Fibroblast of the conjunctiva (primary cell): ENCODE measurements at regions not wholly inside any gene's neighbourhood (a gene's known extent, or its start where the extent isn't known, plus 50 kb on each side); places are given as distances from the start of the nearest gene placed in this dataset.

Experiments used
- DNase-seq: peaks from one replicate; pipeline ENCODE4 v3.0.0-alpha.2; 2010; ENCODE audit warnings: low read depth

GRCh38 chr16:82358606-82359221 lies 188.7 kb upstream of the MPHOSPH6 start:
- no peak for DNase-seq

- DNase-seq: no peak
Observed at GRCh38 chr16:82358161-82358560, 188.1 kb upstream of the MPHOSPH6 start.

- no peak for DNase-seq
Observed at GRCh38 chr16:82357237-82357636, 187.2 kb upstream of the MPHOSPH6 start.

- no peak for DNase-seq
Observed at GRCh38 chr16:82350560-82350959, 180.5 kb upstream of the MPHOSPH6 start.

- DNase-seq: no peak
Observed at GRCh38 chr16:82345318-82345717, 175.3 kb upstream of the MPHOSPH6 start.

GRCh38 chr16:82344157-82344556 lies 174.1 kb upstream of the MPHOSPH6 start:
- DNase-seq: no peak

- no peak for DNase-seq
Observed at GRCh38 chr16:82341146-82341669, 171.2 kb upstream of the MPHOSPH6 start.

GRCh38 chr16:82340531-82340930 lies 170.5 kb upstream of the MPHOSPH6 start:
- no peak for DNase-seq

- no peak for DNase-seq
Observed at GRCh38 chr16:82337355-82337754, 167.3 kb upstream of the MPHOSPH6 start.

GRCh38 chr16:82331974-82332750 lies 162.1 kb upstream of the MPHOSPH6 start:
- DNase-seq: no peak

GRCh38 chr16:82331397-82331796 lies 161.4 kb upstream of the MPHOSPH6 start:
- no peak for DNase-seq

- no peak for DNase-seq
Observed at GRCh38 chr16:82329504-82330192, 159.6 kb upstream of the MPHOSPH6 start.

- DNase-seq: no peak
Observed at GRCh38 chr16:82328881-82329469, 159.0 kb upstream of the MPHOSPH6 start.

GRCh38 chr16:82323171-82323570 lies 153.1 kb upstream of the MPHOSPH6 start:
- DNase-seq: no peak

- no peak for DNase-seq
Observed at GRCh38 chr16:82322177-82322576, 152.2 kb upstream of the MPHOSPH6 start.

- no peak for DNase-seq
Observed at GRCh38 chr16:82319038-82319437, 149.0 kb upstream of the MPHOSPH6 start.

GRCh38 chr16:82317411-82318167 lies 147.6 kb upstream of the MPHOSPH6 start:
- DNase-seq: no peak

GRCh38 chr16:82313754-82314153 lies 143.7 kb upstream of the MPHOSPH6 start:
- no peak for DNase-seq

- no peak for DNase-seq
Observed at GRCh38 chr16:82311528-82311927, 141.5 kb upstream of the MPHOSPH6 start.

- no peak for DNase-seq
Observed at GRCh38 chr16:82302042-82302727, 132.2 kb upstream of the MPHOSPH6 start.

- DNase-seq: no peak
Observed at GRCh38 chr16:82301146-82301755, 131.2 kb upstream of the MPHOSPH6 start.
